ENCODE measurements at regions not wholly inside any gene's neighbourhood (a gene's known extent, or its start where the extent isn't known, plus 50 kb on each side); places are given as distances from the start of the nearest gene placed in this dataset.

- TF ChIP-seq CTCF (IDR thresholded peaks at IDR 0.05; ENCODE audit: insufficient read depth, low read depth, low read length, missing control alignments) = no peak
- no peak overlapping the region for H3K4me3 ChIP-seq (ENCODE audit: low read depth, low read length)
- DNase-seq (ENCODE audit: low read depth) = no peak
Observed at GRCh38 chr16:51025588-51026290, 125.3 kb downstream of the SALL1 start.

GRCh38 chr16:51024703-51025102 lies 126.4 kb downstream of the SALL1 start:
- no peak overlapping the region for H3K4me3 ChIP-seq (ENCODE audit: low read depth, low read length)
- no peak for TF ChIP-seq CTCF (IDR thresholded peaks at IDR 0.05; ENCODE audit: insufficient read depth, low read depth, low read length, missing control alignments)

GRCh38 chr16:51022955-51023354 lies 128.1 kb downstream of the SALL1 start:
- H3K4me3 ChIP-seq (ENCODE audit: low read depth, low read length) = no peak overlapping the region
- TF ChIP-seq CTCF (IDR thresholded peaks at IDR 0.05; ENCODE audit: insufficient read depth, low read depth, low read length, missing control alignments) = no peak
- no peak for DNase-seq (ENCODE audit: low read depth)

More at GRCh38 chr16:51024703-51025102, 126.4 kb downstream of the SALL1 start:
- DNase-seq (ENCODE audit: low read depth) = no peak

- no peak overlapping the region for H3K4me3 ChIP-seq (ENCODE audit: low read depth, low read length)
- DNase-seq (ENCODE audit: low read depth) = no peak
- no peak for TF ChIP-seq CTCF (IDR thresholded peaks at IDR 0.05; ENCODE audit: insufficient read depth, low read depth, low read length, missing control alignments)
Observed at GRCh38 chr16:51019617-51020016, 131.5 kb downstream of the SALL1 start.

GRCh38 chr16:51017969-51018368 lies 133.1 kb downstream of the SALL1 start:
- no peak for TF ChIP-seq CTCF (IDR thresholded peaks at IDR 0.05; ENCODE audit: insufficient read depth, low read depth, low read length, missing control alignments)
- H3K4me3 ChIP-seq (ENCODE audit: low read depth, low read length) = no peak overlapping the region
- DNase-seq (ENCODE audit: low read depth) = no peak

GRCh38 chr16:51012396-51012795 lies 138.7 kb downstream of the SALL1 start:
- no peak for TF ChIP-seq CTCF (IDR thresholded peaks at IDR 0.05; ENCODE audit: insufficient read depth, low read depth, low read length, missing control alignments)
- H3K4me3 ChIP-seq (ENCODE audit: low read depth, low read length) = no peak overlapping the region
- DNase-seq (ENCODE audit: low read depth) = no peak

GRCh38 chr16:51010817-51011216 lies 140.3 kb downstream of the SALL1 start:
- no peak for DNase-seq (ENCODE audit: low read depth)
- TF ChIP-seq CTCF (IDR thresholded peaks at IDR 0.05; ENCODE audit: insufficient read depth, low read depth, low read length, missing control alignments) = no peak
- no peak overlapping the region for H3K4me3 ChIP-seq (ENCODE audit: low read depth, low read length)
